ENCODE measurements at regions not wholly inside any gene's neighbourhood (a gene's known extent, or its start where the extent isn't known, plus 50 kb on each side); places are given as distances from the start of the nearest gene placed in this dataset.
"Not testable (repeated sequence)": the region's sequence is repeated elsewhere in the genome, so short reads cannot be mapped to it uniquely, and the experiment has no call there.

GRCh38 chr5:85843535-85843934, 774.2 kb upstream of the COX7C start:
- no peak for DNase-seq (ENCODE audit: low read depth)

- DNase-seq (ENCODE audit: low read depth) = no peak
These were observed 768.3 kb upstream of the COX7C start for GRCh38 chr5:85849411-85849810.

- DNase-seq (ENCODE audit: low read depth) = no peak
These were observed 752.4 kb upstream of the COX7C start for GRCh38 chr5:85865296-85865695.

GRCh38 chr5:85868070-85868469, 749.7 kb upstream of the COX7C start:
- no peak for DNase-seq (ENCODE audit: low read depth)

GRCh38 chr5:85893996-85894395, 723.7 kb upstream of the COX7C start:
- DNase-seq (ENCODE audit: low read depth) = no peak

GRCh38 chr5:85896514-85896913, 721.2 kb upstream of the COX7C start:
- DNase-seq (ENCODE audit: low read depth) = no peak

- no peak for DNase-seq (ENCODE audit: low read depth)
These were observed 711.3 kb upstream of the COX7C start for GRCh38 chr5:85906460-85906859.

- DNase-seq (ENCODE audit: low read depth) = no peak
These were observed 707.4 kb upstream of the COX7C start for GRCh38 chr5:85910335-85910734.

- DNase-seq (ENCODE audit: low read depth) = no peak
These were observed 696.8 kb upstream of the COX7C start for GRCh38 chr5:85920984-85921383.

GRCh38 chr5:85921590-85921989, 696.2 kb upstream of the COX7C start:
- no peak for DNase-seq (ENCODE audit: low read depth)

- DNase-seq (ENCODE audit: low read depth) = no peak
These were observed 690.1 kb upstream of the COX7C start for GRCh38 chr5:85927632-85928031.

- no peak for DNase-seq (ENCODE audit: low read depth)
These were observed 688.0 kb upstream of the COX7C start for GRCh38 chr5:85929713-85930112.

GRCh38 chr5:85931220-85931619, 686.5 kb upstream of the COX7C start:
- DNase-seq (ENCODE audit: low read depth) = no peak

GRCh38 chr5:85938201-85938600, 679.5 kb upstream of the COX7C start:
- DNase-seq (ENCODE audit: low read depth) = no peak

- no peak for DNase-seq (ENCODE audit: low read depth)
These were observed 666.0 kb upstream of the COX7C start for GRCh38 chr5:85951707-85952210.

- no peak for DNase-seq (ENCODE audit: low read depth)
These were observed 665.1 kb upstream of the COX7C start for GRCh38 chr5:85952680-85953079.

- DNase-seq (ENCODE audit: low read depth) = no peak
These were observed 650.1 kb upstream of the COX7C start for GRCh38 chr5:85967681-85968080.

GRCh38 chr5:85972539-85972938, 645.2 kb upstream of the COX7C start:
- DNase-seq (ENCODE audit: low read depth) = no peak

- no peak for DNase-seq (ENCODE audit: low read depth)
These were observed 632.6 kb upstream of the COX7C start for GRCh38 chr5:85985167-85985566.

- no peak for DNase-seq (ENCODE audit: low read depth)
These were observed 626.7 kb upstream of the COX7C start for GRCh38 chr5:85990998-85991397.

- not testable (repeated sequence) for DNase-seq (ENCODE audit: low read depth)
These were observed 623.1 kb upstream of the COX7C start for GRCh38 chr5:85994653-85995052.

GRCh38 chr5:85998656-85999055, 619.1 kb upstream of the COX7C start:
- DNase-seq (ENCODE audit: low read depth) = no peak

GRCh38 chr5:86008293-86008692, 609.4 kb upstream of the COX7C start:
- no peak for DNase-seq (ENCODE audit: low read depth)

- no peak for DNase-seq (ENCODE audit: low read depth)
These were observed 609.0 kb upstream of the COX7C start for GRCh38 chr5:86008704-86009103.

GRCh38 chr5:86011937-86012336, 605.8 kb upstream of the COX7C start:
- DNase-seq (ENCODE audit: low read depth) = no peak

All from fibroblast of the conjunctiva (primary cell).